Renal pelvis (tissue), 1 donor: ENCODE measurements at regions not wholly inside any gene's neighbourhood (a gene's known extent, or its start where the extent isn't known, plus 50 kb on each side); places are given as distances from the start of the nearest gene placed in this dataset.
A peak's percentile ranks its signal among the peaks of the same experiment; 100 is the strongest.

Experiments
- DNase-seq: peaks from one replicate; pipeline ENCODE4 v3.0.0-alpha.2; 2013

DNA sequence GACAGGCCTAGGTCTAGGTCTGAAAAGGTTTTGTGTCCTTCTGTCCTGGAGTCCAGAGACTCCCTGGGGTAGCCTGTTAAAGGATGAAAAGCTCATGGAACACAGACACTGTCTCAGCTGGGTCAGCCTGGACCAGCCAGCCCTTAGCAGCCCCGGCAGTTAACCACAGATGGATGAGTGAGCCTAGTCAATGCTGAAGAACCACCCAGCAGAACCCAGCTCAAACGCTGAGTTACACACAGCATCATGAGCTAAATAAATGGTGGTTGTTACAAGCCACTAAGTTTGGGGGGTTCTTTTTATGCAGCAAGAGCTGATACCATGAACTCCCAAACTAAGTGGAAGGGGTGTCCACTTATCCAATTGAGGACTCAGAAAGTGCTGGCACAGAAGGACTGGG, 472.8 kb upstream of the PROK2 start:
- no peak for DNase-seq

DNA sequence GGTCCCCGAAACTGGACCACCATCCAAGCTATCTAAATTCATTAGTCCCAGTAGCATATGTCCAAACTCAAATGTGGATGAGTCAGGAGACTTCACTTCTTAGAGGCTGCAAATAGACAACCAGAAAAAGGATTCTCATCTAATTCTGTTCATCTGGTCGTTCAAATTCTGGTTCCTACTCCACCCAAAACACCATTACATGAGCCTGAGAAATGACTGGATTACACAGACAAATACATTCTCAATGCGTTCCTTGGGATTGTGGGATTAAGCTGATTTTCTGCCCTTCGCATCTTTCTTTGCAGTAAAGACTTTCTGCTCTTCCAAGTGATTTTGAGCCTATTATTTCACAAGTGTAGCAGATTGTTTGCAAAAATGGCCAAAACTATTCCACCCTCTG, 472.3 kb upstream of the PROK2 start:
- DNase-seq: no peak

DNA sequence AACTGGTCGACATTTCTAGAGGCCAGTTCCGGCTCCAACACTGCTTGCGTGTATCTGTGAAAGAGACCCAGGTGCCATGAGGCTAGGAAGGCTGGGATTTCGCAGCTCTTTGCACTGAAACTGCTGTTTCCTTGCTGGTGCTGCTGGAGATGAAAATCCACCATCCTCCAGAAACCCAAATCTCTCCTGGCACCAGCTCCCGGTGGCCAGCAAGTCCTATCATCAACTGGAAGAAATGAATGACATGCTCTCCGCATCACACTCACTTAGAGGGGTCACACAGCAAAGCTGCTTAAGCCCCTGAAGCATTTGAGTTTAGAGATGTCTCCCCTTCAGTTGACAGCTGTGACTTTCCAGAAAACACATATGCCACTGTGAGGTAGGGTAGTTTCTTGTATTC, 471.8 kb upstream of the PROK2 start:
- DNase-seq: no peak

DNA sequence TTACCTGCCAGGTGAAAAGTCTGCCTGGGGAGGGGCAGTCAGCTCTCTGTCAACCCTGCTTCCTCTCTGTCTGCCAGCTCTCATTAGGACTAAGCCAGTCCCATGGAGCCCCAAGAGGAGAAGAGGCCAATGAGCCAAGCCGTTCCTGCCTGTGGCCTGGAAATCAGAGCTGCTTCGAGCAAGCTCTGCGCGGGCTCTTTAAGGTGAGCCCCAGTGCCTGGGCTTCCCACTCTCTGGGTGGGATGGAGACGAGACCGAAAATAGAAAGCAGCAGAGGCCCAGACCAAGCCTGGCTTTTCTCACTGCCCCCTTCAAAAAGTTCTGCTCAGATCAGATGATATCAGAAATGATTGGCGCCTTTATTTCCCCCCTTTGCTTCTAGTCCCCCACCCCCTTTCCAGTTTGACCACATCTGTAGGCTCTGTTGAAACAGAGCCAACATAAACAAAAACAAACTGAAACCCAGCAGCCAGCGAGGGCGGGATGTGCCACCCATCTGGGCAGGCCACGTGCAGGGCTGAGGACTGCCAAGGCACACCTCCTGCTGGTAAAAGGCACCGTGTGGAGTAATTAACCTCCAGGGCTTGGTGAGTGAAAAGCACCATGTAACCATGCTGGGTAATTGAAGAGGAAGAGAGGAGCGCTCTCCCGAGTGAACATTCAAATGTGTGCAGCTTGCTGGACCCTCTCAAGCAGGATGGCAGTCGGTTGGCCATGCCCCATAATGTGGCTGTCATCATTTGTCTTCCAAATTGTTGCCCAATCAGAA, 471.0 kb upstream of the PROK2 start:
- DNase-seq: peak; percentile 84

DNA sequence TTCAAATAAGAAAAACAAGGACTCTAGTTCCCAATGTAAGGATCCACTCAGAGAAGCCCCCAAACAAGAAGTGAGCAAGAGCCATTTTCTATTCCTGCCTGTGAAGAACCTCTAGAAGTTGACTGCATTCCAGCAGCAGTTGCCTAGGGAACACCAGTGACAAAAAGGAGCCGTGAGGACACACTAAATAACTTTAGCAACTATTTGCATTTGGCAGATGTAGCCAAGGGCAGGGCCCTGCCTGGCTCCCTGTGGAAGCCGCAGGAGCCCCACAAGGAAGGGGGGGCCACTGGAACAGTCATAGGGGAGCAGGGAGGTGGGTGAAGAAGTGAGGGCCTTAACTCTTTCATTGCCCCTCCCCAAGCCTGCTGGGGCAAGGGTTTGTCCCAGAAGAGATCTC, 470.2 kb upstream of the PROK2 start:
- DNase-seq: peak; percentile 84

- DNase-seq: no peak
These were observed 469.5 kb upstream of the PROK2 start for GRCh38 chr3:72254483-72254882.

GRCh38 chr3:72250725-72251124, 465.8 kb upstream of the PROK2 start:
- no peak for DNase-seq

GRCh38 chr3:72248869-72249268, 463.9 kb upstream of the PROK2 start:
- DNase-seq: no peak

DNA sequence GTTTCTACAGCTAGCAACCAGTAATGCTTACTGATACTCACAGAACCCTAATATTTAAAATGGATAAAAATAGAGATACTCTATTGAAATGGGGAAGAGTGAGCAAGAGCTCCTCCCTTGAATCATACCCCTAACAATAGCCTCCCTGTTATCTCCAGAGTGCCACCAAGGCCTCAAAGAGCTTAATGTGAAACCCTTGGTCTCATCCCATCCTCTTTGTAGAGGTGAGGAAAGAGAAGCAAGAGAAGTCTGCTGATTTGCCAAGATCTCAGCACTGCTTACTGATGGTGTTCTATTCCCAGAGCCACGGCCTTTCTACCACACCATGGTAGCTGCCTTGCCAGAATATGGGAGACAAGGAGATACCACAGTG, 463.4 kb upstream of the PROK2 start:
- no peak for DNase-seq

GRCh38 chr3:72247645-72248388, 462.9 kb upstream of the PROK2 start:
- no peak for DNase-seq

- no peak for DNase-seq
These were observed 462.2 kb upstream of the PROK2 start for GRCh38 chr3:72247126-72247525.

DNA sequence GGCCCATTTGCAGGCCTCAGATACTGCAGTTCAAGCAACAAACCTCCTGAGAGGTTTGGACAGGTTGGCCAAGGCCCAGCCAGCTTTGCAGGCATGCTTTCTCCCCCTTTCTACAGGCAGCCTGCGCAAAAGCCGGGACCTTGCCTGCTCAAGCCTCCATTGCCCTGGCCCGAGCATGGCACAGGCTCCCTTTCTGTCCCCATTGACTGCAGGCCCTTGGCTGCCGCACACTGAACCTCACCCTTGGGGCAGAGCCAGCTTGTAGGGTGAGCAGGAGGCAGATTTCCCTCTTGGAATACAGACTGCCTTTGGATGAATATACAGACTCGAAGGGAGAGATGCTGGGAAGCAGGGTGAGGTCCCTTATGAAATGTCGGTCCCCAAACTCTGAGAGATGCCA, 461.7 kb upstream of the PROK2 start:
- DNase-seq: no peak

GRCh38 chr3:72245183-72245811, 460.3 kb upstream of the PROK2 start:
- no peak for DNase-seq

DNA sequence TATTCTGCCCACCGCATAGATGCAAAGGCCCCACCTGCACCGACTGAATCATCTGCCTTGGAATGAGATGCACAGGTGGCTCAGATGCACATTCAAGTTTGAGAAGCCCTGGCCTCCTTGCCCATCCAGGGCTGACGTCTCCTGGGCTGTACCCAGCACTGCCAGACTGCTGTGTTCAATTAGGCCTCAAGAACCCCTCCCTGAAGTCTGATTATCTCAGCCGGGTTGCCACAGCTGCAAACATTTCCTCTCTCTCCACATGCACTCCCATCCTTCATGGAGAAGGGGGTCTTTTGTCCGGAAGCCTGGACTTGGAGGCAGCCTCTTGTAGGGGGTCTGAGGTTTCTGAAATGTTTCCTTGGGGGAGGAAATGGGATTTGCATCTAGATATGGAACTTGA, 459.4 kb upstream of the PROK2 start:
- DNase-seq: no peak

GRCh38 chr3:72242326-72242725, 457.4 kb upstream of the PROK2 start:
- no peak for DNase-seq

DNA sequence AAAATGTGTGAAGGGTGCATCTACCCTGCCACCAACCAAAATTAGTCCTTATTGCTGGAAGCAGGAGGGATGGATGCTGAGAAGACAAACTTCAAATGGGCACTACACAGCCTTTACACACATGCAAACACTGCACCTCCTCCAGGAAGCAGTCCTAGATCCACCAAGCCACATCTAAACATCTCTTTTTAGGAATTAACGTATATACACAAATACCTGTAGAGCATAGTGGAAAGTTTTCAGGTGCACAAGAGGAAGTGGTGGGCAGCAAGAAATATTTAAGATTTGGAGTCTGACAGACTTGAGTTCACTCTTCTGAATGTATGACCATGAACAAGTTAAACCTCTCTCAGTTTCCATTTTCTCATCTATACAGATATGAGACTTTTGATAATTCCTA, 456.6 kb upstream of the PROK2 start:
- DNase-seq: no peak

- peak; percentile 61 for DNase-seq
These were observed 455.6 kb upstream of the PROK2 start for GRCh38 chr3:72240531-72240930.

- no peak for DNase-seq
These were observed 453.9 kb upstream of the PROK2 start for GRCh38 chr3:72238801-72239200.

DNA sequence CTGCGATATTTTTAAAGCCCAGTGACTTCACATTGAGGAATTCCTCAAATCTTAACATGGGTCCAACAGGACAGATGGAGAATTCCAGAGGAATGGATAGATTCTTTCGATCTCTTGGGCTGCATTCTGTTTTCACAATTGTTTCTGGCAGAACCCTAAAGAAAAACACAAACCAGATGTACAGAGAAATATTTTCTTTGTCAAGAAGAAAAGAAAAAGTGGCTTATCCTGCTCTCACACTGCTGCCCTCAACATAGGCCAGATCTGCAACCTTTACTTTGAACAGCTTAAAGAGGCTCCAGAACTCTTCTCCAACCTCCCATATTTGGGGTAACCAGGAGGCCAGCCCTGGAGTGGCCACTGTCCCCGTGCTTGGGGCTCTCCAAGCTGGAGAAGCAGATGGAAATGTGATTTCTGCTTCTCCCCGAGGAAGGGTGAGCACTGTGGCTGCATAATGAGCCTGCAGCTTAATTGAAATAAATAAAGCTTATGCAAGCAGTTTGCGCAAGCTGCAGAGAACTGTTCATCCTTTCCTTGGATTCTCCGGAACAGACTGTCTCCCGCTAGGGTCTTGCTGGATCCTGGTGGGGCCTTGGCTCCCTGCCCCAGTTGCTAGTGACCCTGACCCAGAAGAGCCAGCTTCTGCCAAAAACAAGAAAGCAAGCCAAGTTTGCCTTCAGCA, 453.2 kb upstream of the PROK2 start:
- DNase-seq: no peak

DNA sequence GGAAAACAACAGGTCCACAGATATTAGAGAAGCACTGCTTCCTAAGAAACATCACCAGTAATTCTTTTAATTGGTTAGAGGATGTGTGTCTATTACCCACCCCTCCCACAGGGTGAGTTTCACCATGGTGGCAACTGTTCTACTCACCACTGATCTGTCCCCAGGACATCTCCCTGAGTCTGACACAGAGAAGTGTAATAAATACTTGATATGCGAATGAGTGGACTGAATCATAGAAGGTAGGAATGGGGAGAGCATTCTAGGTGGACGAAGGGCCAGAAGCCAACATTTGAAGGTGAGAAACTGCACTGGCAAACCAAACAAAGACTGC, 452.7 kb upstream of the PROK2 start:
- DNase-seq: no peak

DNA sequence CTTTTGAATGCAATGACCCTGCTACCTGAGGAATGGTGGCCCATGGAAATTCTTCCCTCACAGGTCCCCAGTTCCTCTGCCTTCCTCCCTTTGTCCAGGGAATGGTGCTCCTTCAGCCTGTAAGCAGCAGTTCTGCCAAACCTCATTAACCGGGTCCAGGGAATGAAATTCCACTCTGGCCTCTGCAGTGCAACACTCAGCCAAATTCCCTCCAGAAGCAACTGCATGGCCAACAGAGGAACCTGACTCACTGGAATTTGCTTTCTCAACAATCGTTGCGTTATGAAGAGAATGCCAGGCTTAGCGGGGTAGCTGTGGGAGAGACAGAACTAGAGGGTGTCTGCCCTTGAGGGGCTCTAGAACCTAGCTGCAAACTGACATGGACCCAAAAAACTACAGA, 449.4 kb upstream of the PROK2 start:
- no peak for DNase-seq

DNA sequence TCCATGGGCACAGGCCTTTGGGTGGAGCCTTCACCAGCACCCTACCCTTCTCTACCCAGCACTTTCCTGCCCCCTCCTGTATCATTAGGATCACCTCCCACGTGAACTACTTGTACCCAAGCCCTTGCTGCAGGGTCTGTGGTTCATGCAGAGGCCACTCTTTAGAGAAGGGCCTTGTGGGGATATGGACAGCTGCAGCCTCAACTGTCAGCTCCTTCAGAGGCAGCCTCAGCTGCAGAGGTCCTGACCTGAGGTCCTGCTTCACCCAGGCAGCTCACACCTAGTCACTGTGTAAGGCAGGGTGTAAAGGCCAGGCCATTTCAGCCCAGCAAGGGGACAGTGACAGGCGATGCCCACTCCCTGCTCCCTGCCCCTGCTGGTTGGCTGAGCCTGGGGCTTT, 448.6 kb upstream of the PROK2 start:
- no peak for DNase-seq

DNA sequence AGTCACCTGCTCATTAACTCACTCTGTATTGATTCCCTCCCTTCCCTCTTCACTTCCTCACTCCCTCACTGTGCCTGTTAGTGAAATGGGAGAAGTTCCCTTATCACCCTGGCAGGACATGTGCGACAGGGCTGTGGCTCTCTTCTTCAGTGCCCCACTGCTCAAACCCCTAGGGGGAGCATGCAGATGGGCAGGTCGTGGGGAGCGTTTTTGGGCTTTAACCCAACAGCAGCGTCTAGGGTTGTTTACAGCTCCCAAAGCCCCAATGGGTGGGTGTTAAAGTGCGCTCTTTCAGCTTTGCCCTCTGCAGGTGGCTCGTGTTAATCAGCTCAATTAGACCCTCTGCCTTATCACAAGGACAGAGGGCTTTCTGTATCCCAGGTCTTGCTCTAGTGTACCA, 447.8 kb upstream of the PROK2 start:
- no peak for DNase-seq
